Osteoblast (primary cell): ENCODE measurements at regions not wholly inside any gene's neighbourhood (a gene's known extent, or its start where the extent isn't known, plus 50 kb on each side); places are given as distances from the start of the nearest gene placed in this dataset.
A peak's percentile ranks its signal among the peaks of the same experiment; 100 is the strongest.
"Not testable (repeated sequence)": the region's sequence is repeated elsewhere in the genome, so short reads cannot be mapped to it uniquely, and the experiment has no call there.

ENCODE experiments used
- DNase-seq: peaks from one replicate; pipeline ENCODE4 v3.0.0; 2011; ENCODE audit warnings: low spot score, mixed read lengths; ENCODE audit not compliant: insufficient read length; ENCODE audit errors: missing footprints
- H2AFZ ChIP-seq: 2 replicates; pipeline ENCODE4 v1.6.0; 2011; ENCODE audit warnings: mild to moderate bottlenecking, low read length
- H3K27ac ChIP-seq: 2 replicates; pipeline ENCODE4 v1.5.1; 2011; ENCODE audit warnings: mild to moderate bottlenecking, low read depth, low read length, moderate library complexity
- H3K27me3 ChIP-seq: 2 replicates; pipeline ENCODE4 v1.6.0; 2012; ENCODE audit warnings: mild to moderate bottlenecking, control low read depth, inconsistent platforms, low read length, moderate library complexity; ENCODE audit not compliant: insufficient read depth
- H3K36me3 ChIP-seq: 2 replicates; pipeline ENCODE4 v1.5.1; 2011; ENCODE audit warnings: mild to moderate bottlenecking, low read length, control low read depth, moderate library complexity; ENCODE audit not compliant: insufficient read depth
- H3K4me1 ChIP-seq: 2 replicates; pipeline ENCODE4 v1.5.1; 2011; ENCODE audit warnings: mild to moderate bottlenecking, low read length, control low read depth, moderate library complexity; ENCODE audit not compliant: insufficient read depth
- H3K4me2 ChIP-seq: 2 replicates; pipeline ENCODE4 v1.6.0; 2011; ENCODE audit warnings: mild to moderate bottlenecking, low read length; ENCODE audit not compliant: insufficient read depth
- H3K4me3 ChIP-seq: fragments of 200-600 bp; sonication (generic); 3 replicates; pipeline ENCODE4 v1.5.1; 2012; ENCODE audit warnings: mild to moderate bottlenecking, low read length, inconsistent platforms; ENCODE audit not compliant: insufficient read depth
- H3K79me2 ChIP-seq: 2 replicates; pipeline ENCODE4 v1.6.0; 2012; ENCODE audit warnings: mild to moderate bottlenecking, low read length, control low read depth, inconsistent platforms; ENCODE audit not compliant: insufficient read depth
- H3K9me3 ChIP-seq: 2 replicates; pipeline ENCODE4 v1.5.1; 2011; ENCODE audit warnings: low read depth, low read length, control low read depth
- H4K20me1 ChIP-seq: 2 replicates; pipeline ENCODE4 v1.6.0; 2012; ENCODE audit warnings: mild to moderate bottlenecking, low read length, control low read depth; ENCODE audit not compliant: insufficient read depth
- TF ChIP-seq, protein P1 (sequence below): IDR thresholded peaks from 2 replicates; pipeline ENCODE4 v1.5.1; 2011; ENCODE audit warnings: mild to moderate bottlenecking, low read depth, low read length, moderate library complexity; ENCODE audit errors: extremely low read depth

DNA sequence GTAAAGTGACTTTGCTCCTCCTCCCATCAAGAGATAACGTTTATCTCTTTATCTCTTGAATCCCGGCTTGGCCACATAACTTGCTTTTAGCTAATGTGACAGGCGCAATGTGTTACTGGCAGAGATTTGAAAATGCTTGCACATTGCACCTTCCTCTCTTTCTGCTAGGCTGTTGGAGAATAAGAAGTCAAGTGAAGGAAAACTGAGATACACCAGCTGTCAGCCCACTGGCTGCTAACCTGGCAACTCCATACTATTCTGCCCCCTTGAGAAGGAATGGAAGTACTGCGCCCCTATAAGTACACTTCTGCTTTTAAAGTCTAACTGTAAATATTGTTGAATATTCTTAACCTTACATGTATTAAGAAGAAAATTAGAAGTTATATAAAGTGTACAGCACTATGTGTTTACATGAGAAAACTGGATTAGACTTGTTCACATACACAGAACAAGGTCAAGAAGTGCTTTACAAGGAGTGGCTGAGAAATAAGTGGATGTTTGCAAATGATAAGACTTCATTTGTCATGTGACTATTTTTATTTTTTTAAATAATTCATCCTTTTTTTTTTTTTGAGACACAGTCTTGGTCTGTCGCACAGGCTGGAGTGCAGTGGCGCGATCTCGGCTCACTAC is 424.5 kb upstream of the CTSO start:
- H3K4me2 ChIP-seq: peak overlapping the region; percentile 35
- DNase-seq: peak; percentile 37
- H3K27me3 ChIP-seq: no peaks in the 10 kb centered on the region
- no peaks in the 10 kb centered on the region for H3K9me3 ChIP-seq
- peaks cover 21% of the 10 kb centered on the region for H3K4me1 ChIP-seq
- no peak overlapping the region for H3K4me3 ChIP-seq
- peak overlapping the region; percentile 40 for H2AFZ ChIP-seq
- H3K27ac ChIP-seq: peak overlapping the region; percentile 74
- H3K79me2 ChIP-seq: no peaks in the 10 kb centered on the region
- H3K36me3 ChIP-seq: no peaks in the 10 kb centered on the region
- H4K20me1 ChIP-seq: no peaks in the 10 kb centered on the region
- TF ChIP-seq, protein P1, sequence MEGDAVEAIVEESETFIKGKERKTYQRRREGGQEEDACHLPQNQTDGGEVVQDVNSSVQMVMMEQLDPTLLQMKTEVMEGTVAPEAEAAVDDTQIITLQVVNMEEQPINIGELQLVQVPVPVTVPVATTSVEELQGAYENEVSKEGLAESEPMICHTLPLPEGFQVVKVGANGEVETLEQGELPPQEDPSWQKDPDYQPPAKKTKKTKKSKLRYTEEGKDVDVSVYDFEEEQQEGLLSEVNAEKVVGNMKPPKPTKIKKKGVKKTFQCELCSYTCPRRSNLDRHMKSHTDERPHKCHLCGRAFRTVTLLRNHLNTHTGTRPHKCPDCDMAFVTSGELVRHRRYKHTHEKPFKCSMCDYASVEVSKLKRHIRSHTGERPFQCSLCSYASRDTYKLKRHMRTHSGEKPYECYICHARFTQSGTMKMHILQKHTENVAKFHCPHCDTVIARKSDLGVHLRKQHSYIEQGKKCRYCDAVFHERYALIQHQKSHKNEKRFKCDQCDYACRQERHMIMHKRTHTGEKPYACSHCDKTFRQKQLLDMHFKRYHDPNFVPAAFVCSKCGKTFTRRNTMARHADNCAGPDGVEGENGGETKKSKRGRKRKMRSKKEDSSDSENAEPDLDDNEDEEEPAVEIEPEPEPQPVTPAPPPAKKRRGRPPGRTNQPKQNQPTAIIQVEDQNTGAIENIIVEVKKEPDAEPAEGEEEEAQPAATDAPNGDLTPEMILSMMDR: peak; percentile 71

DNA sequence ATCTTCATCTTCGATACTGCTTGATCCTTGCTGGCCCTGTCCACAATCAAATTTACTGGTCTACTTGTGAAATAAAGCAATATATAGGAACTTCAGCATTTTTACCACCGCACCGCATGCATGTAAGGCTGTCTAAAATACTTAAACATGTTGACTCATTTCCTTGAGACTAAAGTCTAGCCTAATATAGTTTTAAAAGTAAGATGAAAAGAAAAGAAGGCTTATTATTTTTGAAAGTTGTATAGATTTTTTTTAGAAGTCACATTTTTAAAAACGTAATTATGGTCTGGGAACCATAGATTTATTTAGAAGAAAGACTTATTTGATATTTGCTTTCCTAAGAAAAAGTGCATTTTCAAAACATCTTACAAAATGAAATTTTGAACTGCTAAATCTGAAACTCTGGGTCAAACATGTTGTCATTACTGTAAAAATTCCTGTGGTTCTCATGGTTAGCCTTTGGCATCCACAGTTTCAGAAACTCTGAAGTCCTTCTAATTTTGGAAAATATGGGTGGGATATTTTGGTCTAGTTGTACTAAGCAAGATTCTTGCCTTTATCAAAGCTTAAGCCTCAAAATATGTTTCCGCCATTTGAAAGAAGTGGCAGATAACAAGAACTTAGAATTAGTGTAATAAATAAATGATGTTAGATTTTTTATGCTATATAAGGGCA is 423.5 kb upstream of the CTSO start:
- Histone ChIP-seq H3K27ac (peak overlapping the region; percentile 74), H4K20me1 (no peaks in the 10 kb centered on the region), H3K4me2 (peak overlapping the region; percentile 35), H3K27me3 (no peaks in the 10 kb centered on the region), H3K4me1 (peaks cover 21% of the 10 kb centered on the region), H3K4me3 (no peak overlapping the region), H3K36me3 (no peaks in the 10 kb centered on the region), H3K79me2 (no peaks in the 10 kb centered on the region), H2AFZ (peak overlapping the region; percentile 18), H3K9me3 (no peaks in the 10 kb centered on the region)
- peak; percentile 38 for DNase-seq
- TF ChIP-seq, protein P1: no peak

DNA sequence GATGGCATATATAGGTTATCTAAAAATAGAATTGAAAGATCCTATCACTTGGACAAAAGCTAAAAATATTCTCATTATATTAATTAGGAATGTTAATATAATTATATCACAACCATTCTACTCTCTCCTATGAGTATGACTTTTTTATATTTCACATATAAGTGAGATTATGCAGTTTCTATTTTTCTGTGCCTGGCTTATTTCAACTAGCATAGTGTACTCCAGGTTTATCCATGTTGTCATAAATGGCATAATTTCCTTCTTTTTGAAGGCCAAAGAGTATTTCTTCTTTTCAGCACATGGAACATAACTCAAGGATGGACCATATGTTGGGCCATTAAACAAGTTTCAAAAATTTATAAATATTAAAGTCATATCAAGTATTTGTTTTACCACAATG is 421.2 kb upstream of the CTSO start:
- no peak for DNase-seq
- H3K27ac ChIP-seq: no peak overlapping the region
- no peak overlapping the region for H3K4me3 ChIP-seq
- no peak overlapping the region for H2AFZ ChIP-seq
- H3K36me3 ChIP-seq: no peaks in the 10 kb centered on the region
- H3K27me3 ChIP-seq: no peaks in the 10 kb centered on the region
- no peaks in the 10 kb centered on the region for H3K79me2 ChIP-seq
- peaks cover 21% of the 10 kb centered on the region for H3K4me1 ChIP-seq
- H3K9me3 ChIP-seq: no peaks in the 10 kb centered on the region
- TF ChIP-seq, protein P1: no peak
- H3K4me2 ChIP-seq: no peak overlapping the region
- no peaks in the 10 kb centered on the region for H4K20me1 ChIP-seq

DNA sequence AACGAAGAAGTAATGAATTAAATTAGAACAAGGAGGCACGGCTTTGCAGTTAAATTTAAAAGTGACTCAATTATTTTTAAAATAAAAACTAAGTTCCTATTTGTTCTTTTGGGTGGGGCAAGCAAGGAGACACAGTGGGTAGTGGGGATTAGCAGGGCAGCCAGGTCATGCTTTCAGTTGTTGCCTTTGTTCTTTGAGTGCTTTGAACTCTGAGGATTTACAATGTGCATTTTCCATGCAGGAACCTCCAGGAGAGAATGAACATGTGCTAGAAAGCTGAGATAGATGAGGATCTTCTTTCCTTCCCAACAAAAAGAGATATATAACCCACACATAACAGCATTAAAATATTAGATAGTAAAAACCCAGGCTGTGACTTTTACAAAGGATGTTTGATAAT is 420.4 kb upstream of the CTSO start:
- Histone ChIP-seq H3K9me3 (no peaks in the 10 kb centered on the region), H3K4me1 (peaks cover 21% of the 10 kb centered on the region), H3K4me3 (no peak overlapping the region), H2AFZ (no peak overlapping the region), H4K20me1 (no peaks in the 10 kb centered on the region), H3K79me2 (no peaks in the 10 kb centered on the region), H3K27me3 (no peaks in the 10 kb centered on the region), H3K27ac (no peak overlapping the region), H3K36me3 (no peaks in the 10 kb centered on the region), H3K4me2 (no peak overlapping the region)
- no peak for DNase-seq
- TF ChIP-seq, protein P1: no peak

DNA sequence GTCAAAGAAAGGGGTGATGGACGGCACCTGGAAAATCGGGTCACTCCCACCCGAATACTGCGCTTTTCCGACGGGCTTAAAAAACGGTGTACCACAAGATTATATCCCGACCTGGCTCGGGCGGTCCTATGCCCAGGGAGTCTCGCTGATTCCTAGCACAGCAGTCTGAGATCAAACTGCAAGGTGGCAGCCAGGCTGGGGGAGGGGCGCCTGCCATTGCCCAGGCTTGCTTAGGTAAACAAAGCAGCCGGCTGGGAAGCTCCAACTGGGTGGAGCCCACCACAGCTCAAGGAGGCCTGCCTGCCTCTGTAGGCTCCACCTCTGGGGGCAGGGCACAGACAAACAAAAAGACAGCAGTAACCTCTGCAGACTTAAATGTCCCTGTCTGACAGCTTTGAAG is 413.8 kb upstream of the CTSO start:
- not testable (repeated sequence) for DNase-seq, H3K9me3 ChIP-seq, H3K4me3 ChIP-seq, H3K4me1 ChIP-seq, H3K79me2 ChIP-seq, H3K27me3 ChIP-seq, H3K27ac ChIP-seq, H3K36me3 ChIP-seq, H2AFZ ChIP-seq, H3K4me2 ChIP-seq, H4K20me1 ChIP-seq
